LNCAP (cell line): ENCODE measurements at regions not wholly inside any gene's neighbourhood (a gene's known extent, or its start where the extent isn't known, plus 50 kb on each side); places are given as distances from the start of the nearest gene placed in this dataset.

Experiments
- CTCF ChIP-seq: fragments of 450-650 bp; IDR thresholded peaks from 2 replicates; pipeline ENCODE4 v1.5.1; 2017; ENCODE audit warnings: mild to moderate bottlenecking

GRCh38 chr1:229896861-229897260 lies 170.2 kb upstream of the GALNT2 start:
- no peak for TF ChIP-seq CTCF

GRCh38 chr1:229897501-229897900 lies 169.5 kb upstream of the GALNT2 start:
- TF ChIP-seq CTCF: no peak

- no peak for TF ChIP-seq CTCF
Measured at GRCh38 chr1:229900220-229900619, 166.8 kb upstream of the GALNT2 start.

- TF ChIP-seq CTCF: no peak
Measured at GRCh38 chr1:229905031-229905545, 161.9 kb upstream of the GALNT2 start.

- TF ChIP-seq CTCF: no peak
Measured at GRCh38 chr1:229905652-229906051, 161.4 kb upstream of the GALNT2 start.

- TF ChIP-seq CTCF: no peak
Measured at GRCh38 chr1:229907884-229908638, 159.0 kb upstream of the GALNT2 start.

GRCh38 chr1:229908689-229909088 lies 158.3 kb upstream of the GALNT2 start:
- TF ChIP-seq CTCF: no peak

- TF ChIP-seq CTCF: no peak
Measured at GRCh38 chr1:229913489-229913888, 153.5 kb upstream of the GALNT2 start.
